ENCODE measurements at regions not wholly inside any gene's neighbourhood (a gene's known extent, or its start where the extent isn't known, plus 50 kb on each side); places are given as distances from the start of the nearest gene placed in this dataset.

- Histone ChIP-seq H2BK15ac (ENCODE audit: low read length) (no peak overlapping the region), H2AFZ (ENCODE audit: low read length) (no peak overlapping the region), H3K27me3 (ENCODE audit: control insufficient read depth in 3 of 3, insufficient read depth in 3 of 3, low read depth in 1 of 3, low read length in 3 of 3) (no peaks in the 10 kb centered on the region), H3K9me3 (replicated peaks in 1 of 2; ENCODE audit: control insufficient read depth in 2 of 2, insufficient read depth in 1 of 2, low read depth in 1 of 2, low read length in 2 of 2) (no peaks in the 10 kb centered on the region), H4K91ac (ENCODE audit: low read depth, low read length, poor library complexity) (no peak overlapping the region), H3K36me3 (replicated peaks in 1 of 2; ENCODE audit: control insufficient read depth in 2 of 2, insufficient read depth in 2 of 2, low read length in 2 of 2) (no peaks in the 10 kb centered on the region), H3K14ac (ENCODE audit: low read length) (no peak overlapping the region), H3K4ac (ENCODE audit: low read length) (no peak overlapping the region), H2BK120ac (ENCODE audit: low read depth, low read length) (no peak overlapping the region), H3K23ac (ENCODE audit: low read depth, low read length, poor library complexity) (no peak overlapping the region), H3K4me3 (ENCODE audit: low read length in 2 of 2) (no peak overlapping the region), H3K9ac (ENCODE audit: low read depth, low read length, poor library complexity) (no peak overlapping the region), H4K8ac (ENCODE audit: low read depth, low read length) (no peak overlapping the region), H3K4me2 (ENCODE audit: insufficient read depth, low read length, poor library complexity, severe bottlenecking) (no peak overlapping the region), H3K18ac (ENCODE audit: low read length) (no peak overlapping the region), H3K4me1 (ENCODE audit: control insufficient read depth in 2 of 2, insufficient read depth in 1 of 2, low read depth in 1 of 2, low read length in 2 of 2) (peaks cover 0 to 2% of the 10 kb centered on the region in 2 donors), H2BK5ac (ENCODE audit: low read length) (no peak overlapping the region), H3K79me1 (ENCODE audit: low read depth, low read length) (no peaks in the 10 kb centered on the region), H3K27ac (replicated peaks; ENCODE audit: low read length) (no peak overlapping the region), H2AK5ac (ENCODE audit: low read depth, low read length) (no peak overlapping the region), H2BK12ac (ENCODE audit: low read length) (no peak overlapping the region)
- no peak for DNase-seq (ENCODE audit: low spot score)
- no CpG with 5 or more reads among the region's 1 CpG for WGBS, 2 donors (ENCODE audit: extremely low coverage in 2 of 2, insufficient read length in 2 of 2, insufficient replicate concordance in 1 of 2)
Observed at GRCh38 chr18:39485696-39486095, 1920.1 kb upstream of the CELF4 start.

GRCh38 chr18:39481281-39481680, 1915.7 kb upstream of the CELF4 start:
- Histone ChIP-seq H2BK120ac (ENCODE audit: low read depth, low read length) (no peak overlapping the region), H4K8ac (ENCODE audit: low read depth, low read length) (no peak overlapping the region), H3K27ac (replicated peaks; ENCODE audit: low read length) (no peak overlapping the region), H3K9ac (ENCODE audit: low read depth, low read length, poor library complexity) (no peak overlapping the region), H3K9me3 (replicated peaks in 1 of 2; ENCODE audit: control insufficient read depth in 2 of 2, insufficient read depth in 1 of 2, low read depth in 1 of 2, low read length in 2 of 2) (no peaks in the 10 kb centered on the region), H3K36me3 (replicated peaks in 1 of 2; ENCODE audit: control insufficient read depth in 2 of 2, insufficient read depth in 2 of 2, low read length in 2 of 2) (no peaks in the 10 kb centered on the region), H3K27me3 (ENCODE audit: control insufficient read depth in 3 of 3, insufficient read depth in 3 of 3, low read depth in 1 of 3, low read length in 3 of 3) (peaks cover 0 to 3% (median 0%) of the 10 kb centered on the region in 3 experiments), H3K18ac (ENCODE audit: low read length) (no peak overlapping the region), H3K23ac (ENCODE audit: low read depth, low read length, poor library complexity) (no peak overlapping the region), H3K79me1 (ENCODE audit: low read depth, low read length) (no peaks in the 10 kb centered on the region), H3K4me1 (ENCODE audit: control insufficient read depth in 2 of 2, insufficient read depth in 1 of 2, low read depth in 1 of 2, low read length in 2 of 2) (peaks cover 0 to 1% of the 10 kb centered on the region in 2 donors), H2BK15ac (ENCODE audit: low read length) (no peak overlapping the region), H2AK5ac (ENCODE audit: low read depth, low read length) (no peak overlapping the region), H2AFZ (ENCODE audit: low read length) (no peak overlapping the region), H4K91ac (ENCODE audit: low read depth, low read length, poor library complexity) (no peak overlapping the region), H2BK12ac (ENCODE audit: low read length) (no peak overlapping the region), H3K4me3 (ENCODE audit: low read length in 2 of 2) (no peak overlapping the region), H2BK5ac (ENCODE audit: low read length) (no peak overlapping the region), H3K14ac (ENCODE audit: low read length) (no peak overlapping the region), H3K4me2 (ENCODE audit: insufficient read depth, low read length, poor library complexity, severe bottlenecking) (no peak overlapping the region), H3K4ac (ENCODE audit: low read length) (no peak overlapping the region)
- WGBS, 2 donors (ENCODE audit: extremely low coverage in 2 of 2, insufficient read length in 2 of 2, insufficient replicate concordance in 1 of 2) = no CpG with 5 or more reads among the region's 4 CpGs
- no peak for DNase-seq (ENCODE audit: low spot score)

- no peak overlapping the region for H2BK120ac ChIP-seq (ENCODE audit: low read depth, low read length)
- H3K4me1 ChIP-seq (ENCODE audit: control insufficient read depth in 2 of 2, insufficient read depth in 1 of 2, low read depth in 1 of 2, low read length in 2 of 2) = peaks cover 0 to 1% of the 10 kb centered on the region in 2 donors
- no peak overlapping the region for H3K18ac ChIP-seq (ENCODE audit: low read length)
- H3K4me2 ChIP-seq (ENCODE audit: insufficient read depth, low read length, poor library complexity, severe bottlenecking) = no peak overlapping the region
- H2BK15ac ChIP-seq (ENCODE audit: low read length) = no peak overlapping the region
- H3K27ac ChIP-seq (replicated peaks; ENCODE audit: low read length) = no peak overlapping the region
- no peak overlapping the region for H2AK5ac ChIP-seq (ENCODE audit: low read depth, low read length)
- H3K79me1 ChIP-seq (ENCODE audit: low read depth, low read length) = no peaks in the 10 kb centered on the region
- WGBS, 2 donors (ENCODE audit: extremely low coverage in 2 of 2, insufficient read length in 2 of 2, insufficient replicate concordance in 1 of 2) = no CpG with 5 or more reads among the region's 4 CpGs
- no peak overlapping the region for H2BK12ac ChIP-seq (ENCODE audit: low read length)
- H3K4me3 ChIP-seq (ENCODE audit: low read length in 2 of 2) = no peak overlapping the region
- H3K14ac ChIP-seq (ENCODE audit: low read length) = no peak overlapping the region
- H3K23ac ChIP-seq (ENCODE audit: low read depth, low read length, poor library complexity) = no peak overlapping the region
- no peak overlapping the region for H4K91ac ChIP-seq (ENCODE audit: low read depth, low read length, poor library complexity)
- no peak overlapping the region for H4K8ac ChIP-seq (ENCODE audit: low read depth, low read length)
- H3K9ac ChIP-seq (ENCODE audit: low read depth, low read length, poor library complexity) = no peak overlapping the region
- H2AFZ ChIP-seq (ENCODE audit: low read length) = no peak overlapping the region
- no peak for DNase-seq (ENCODE audit: low spot score)
- H3K36me3 ChIP-seq (replicated peaks in 1 of 2; ENCODE audit: control insufficient read depth in 2 of 2, insufficient read depth in 2 of 2, low read length in 2 of 2) = no peaks in the 10 kb centered on the region
- H3K9me3 ChIP-seq (replicated peaks in 1 of 2; ENCODE audit: control insufficient read depth in 2 of 2, insufficient read depth in 1 of 2, low read depth in 1 of 2, low read length in 2 of 2) = no peaks in the 10 kb centered on the region
- H3K27me3 ChIP-seq (ENCODE audit: control insufficient read depth in 3 of 3, insufficient read depth in 3 of 3, low read depth in 1 of 3, low read length in 3 of 3) = peaks cover 0 to 3% (median 0%) of the 10 kb centered on the region in 3 experiments
- no peak overlapping the region for H3K4ac ChIP-seq (ENCODE audit: low read length)
- H2BK5ac ChIP-seq (ENCODE audit: low read length) = no peak overlapping the region
Observed at GRCh38 chr18:39480494-39481195, 1915.0 kb upstream of the CELF4 start.

GRCh38 chr18:39464006-39464405, 1898.4 kb upstream of the CELF4 start:
- no peaks in the 10 kb centered on the region for H3K79me1 ChIP-seq (ENCODE audit: low read depth, low read length)
- no peak overlapping the region for H3K4ac ChIP-seq (ENCODE audit: low read length)
- no peak overlapping the region for H3K23ac ChIP-seq (ENCODE audit: low read depth, low read length, poor library complexity)
- H4K91ac ChIP-seq (ENCODE audit: low read depth, low read length, poor library complexity) = no peak overlapping the region
- no peak overlapping the region for H2BK15ac ChIP-seq (ENCODE audit: low read length)
- no peak overlapping the region for H3K18ac ChIP-seq (ENCODE audit: low read length)
- no peak overlapping the region for H3K14ac ChIP-seq (ENCODE audit: low read length)
- H2AFZ ChIP-seq (ENCODE audit: low read length) = no peak overlapping the region
- no peaks in the 10 kb centered on the region for H3K9me3 ChIP-seq (replicated peaks in 1 of 2; ENCODE audit: control insufficient read depth in 2 of 2, insufficient read depth in 1 of 2, low read depth in 1 of 2, low read length in 2 of 2)
- no peaks in the 10 kb centered on the region for H3K36me3 ChIP-seq (replicated peaks in 1 of 2; ENCODE audit: control insufficient read depth in 2 of 2, insufficient read depth in 2 of 2, low read length in 2 of 2)
- no peak overlapping the region for H2BK5ac ChIP-seq (ENCODE audit: low read length)
- H3K4me1 ChIP-seq (ENCODE audit: control insufficient read depth in 2 of 2, insufficient read depth in 1 of 2, low read depth in 1 of 2, low read length in 2 of 2) = no peaks in the 10 kb centered on the region
- H3K27ac ChIP-seq (replicated peaks; ENCODE audit: low read length) = no peak overlapping the region
- DNase-seq (ENCODE audit: low spot score) = no peak
- H3K27me3 ChIP-seq (ENCODE audit: control insufficient read depth in 3 of 3, insufficient read depth in 3 of 3, low read depth in 1 of 3, low read length in 3 of 3) = no peaks in the 10 kb centered on the region
- H3K9ac ChIP-seq (ENCODE audit: low read depth, low read length, poor library complexity) = no peak overlapping the region
- no peak overlapping the region for H4K8ac ChIP-seq (ENCODE audit: low read depth, low read length)
- no peak overlapping the region for H2BK120ac ChIP-seq (ENCODE audit: low read depth, low read length)
- no peak overlapping the region for H2AK5ac ChIP-seq (ENCODE audit: low read depth, low read length)
- H2BK12ac ChIP-seq (ENCODE audit: low read length) = no peak overlapping the region
- H3K4me3 ChIP-seq (ENCODE audit: low read length in 2 of 2) = no peak overlapping the region
- H3K4me2 ChIP-seq (ENCODE audit: insufficient read depth, low read length, poor library complexity, severe bottlenecking) = no peak overlapping the region

All from neuronal stem cell (in vitro differentiated cells).